H54 (cell line): ENCODE measurements at regions not wholly inside any gene's neighbourhood (a gene's known extent, or its start where the extent isn't known, plus 50 kb on each side); places are given as distances from the start of the nearest gene placed in this dataset.

Source experiments
- DNase-seq: peaks from one replicate; pipeline ENCODE4 v3.0.0; 2011; ENCODE audit warnings: low spot score, mixed read lengths; ENCODE audit not compliant: insufficient read length
- FAIRE-seq: peaks from 3 replicates; lab custom pipeline; 2011; peaks lifted over from hg19 to GRCh38; lab: Jason Lieb, UNC
- POLR2A ChIP-seq: IDR thresholded peaks from 2 replicates; pipeline ENCODE4 v1.6.1; 2011; ENCODE audit warnings: low read depth, mild to moderate bottlenecking, low read length

GRCh38 chr9:99405359-99405758 is 183.3 kb downstream of the SEC61B start:
- FAIRE-seq (no peak), DNase-seq (no peak)
- no peak for TF ChIP-seq POLR2A

GRCh38 chr9:99406939-99407338 is 184.9 kb downstream of the SEC61B start:
- FAIRE-seq (no peak), DNase-seq (no peak)
- TF ChIP-seq POLR2A, result no peak

GRCh38 chr9:99411068-99411467 is 189.0 kb downstream of the SEC61B start:
- no peak for DNase-seq
- FAIRE-seq, result no peak

GRCh38 chr9:99411479-99412115 is 189.5 kb downstream of the SEC61B start:
- DNase-seq (no peak), FAIRE-seq (no peak)
- no peak for TF ChIP-seq POLR2A

More at GRCh38 chr9:99411068-99411467, 189.0 kb downstream of the SEC61B start:
- TF ChIP-seq POLR2A, result no peak

GRCh38 chr9:99412606-99413005 is 190.5 kb downstream of the SEC61B start:
- no peak for TF ChIP-seq POLR2A
- FAIRE-seq (no peak), DNase-seq (no peak)

GRCh38 chr9:99414321-99414720 is 192.2 kb downstream of the SEC61B start:
- no peak for FAIRE-seq
- no peak for TF ChIP-seq POLR2A
- DNase-seq, result no peak

- FAIRE-seq, result no peak
- no peak for TF ChIP-seq POLR2A
- no peak for DNase-seq
Observed at GRCh38 chr9:99415606-99416005, 193.5 kb downstream of the SEC61B start.

GRCh38 chr9:99416007-99416406 is 193.9 kb downstream of the SEC61B start:
- FAIRE-seq, result no peak
- DNase-seq, result no peak

GRCh38 chr9:99419070-99419469 is 197.0 kb downstream of the SEC61B start:
- no peak for TF ChIP-seq POLR2A
- no peak for FAIRE-seq
- DNase-seq, result no peak

More at GRCh38 chr9:99416007-99416406, 193.9 kb downstream of the SEC61B start:
- TF ChIP-seq POLR2A, result no peak

- FAIRE-seq (no peak), DNase-seq (no peak)
- TF ChIP-seq POLR2A, result no peak
Observed at GRCh38 chr9:99421369-99421768, 199.3 kb downstream of the SEC61B start.

- DNase-seq, result no peak
- no peak for FAIRE-seq
- TF ChIP-seq POLR2A, result no peak
Observed at GRCh38 chr9:99425124-99425523, 203.0 kb downstream of the SEC61B start.

GRCh38 chr9:99425923-99426842 is 204.1 kb downstream of the SEC61B start:
- no peak for TF ChIP-seq POLR2A
- DNase-seq, result no peak
- FAIRE-seq, result no peak

- FAIRE-seq (no peak), DNase-seq (no peak)
- TF ChIP-seq POLR2A, result no peak
Observed at GRCh38 chr9:99427260-99427659, 205.2 kb downstream of the SEC61B start.

GRCh38 chr9:99430301-99430700 is 208.2 kb downstream of the SEC61B start:
- no peak for TF ChIP-seq POLR2A
- no peak for FAIRE-seq
- DNase-seq, result no peak
